ENCODE measurements at regions not wholly inside any gene's neighbourhood (a gene's known extent, or its start where the extent isn't known, plus 50 kb on each side); places are given as distances from the start of the nearest gene placed in this dataset.

DNA sequence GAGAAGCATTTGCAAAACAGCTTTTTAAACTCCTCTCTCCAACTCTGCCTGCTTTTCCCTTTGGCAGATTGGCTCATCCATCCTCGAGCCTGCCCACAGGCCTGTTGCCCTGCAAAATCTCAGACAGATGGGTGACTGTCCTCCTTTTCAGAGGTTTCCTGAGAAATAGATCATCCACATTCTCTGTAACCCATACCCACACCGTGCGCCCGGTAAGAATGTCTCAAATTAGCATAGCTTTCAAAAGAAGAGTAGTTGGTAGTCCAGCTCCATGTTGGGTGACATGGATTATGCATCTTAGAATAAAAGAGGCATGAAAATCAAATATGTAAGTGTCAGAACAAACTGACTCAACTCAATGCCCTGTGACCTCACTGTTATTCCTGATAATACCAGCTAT, 457.9 kb downstream of the TSN start:
- no peak for DNase-seq (ENCODE audit: low read depth)
- Histone ChIP-seq H3K4me3 (ENCODE audit: low read depth, low read length) (no peak overlapping the region), H3K36me3 (ENCODE audit: control insufficient read depth, insufficient read depth, low read length) (no peaks in the 10 kb centered on the region), H3K27me3 (ENCODE audit: control insufficient read depth, insufficient read depth, low read length) (no peaks in the 10 kb centered on the region)
- TF ChIP-seq, protein P1, sequence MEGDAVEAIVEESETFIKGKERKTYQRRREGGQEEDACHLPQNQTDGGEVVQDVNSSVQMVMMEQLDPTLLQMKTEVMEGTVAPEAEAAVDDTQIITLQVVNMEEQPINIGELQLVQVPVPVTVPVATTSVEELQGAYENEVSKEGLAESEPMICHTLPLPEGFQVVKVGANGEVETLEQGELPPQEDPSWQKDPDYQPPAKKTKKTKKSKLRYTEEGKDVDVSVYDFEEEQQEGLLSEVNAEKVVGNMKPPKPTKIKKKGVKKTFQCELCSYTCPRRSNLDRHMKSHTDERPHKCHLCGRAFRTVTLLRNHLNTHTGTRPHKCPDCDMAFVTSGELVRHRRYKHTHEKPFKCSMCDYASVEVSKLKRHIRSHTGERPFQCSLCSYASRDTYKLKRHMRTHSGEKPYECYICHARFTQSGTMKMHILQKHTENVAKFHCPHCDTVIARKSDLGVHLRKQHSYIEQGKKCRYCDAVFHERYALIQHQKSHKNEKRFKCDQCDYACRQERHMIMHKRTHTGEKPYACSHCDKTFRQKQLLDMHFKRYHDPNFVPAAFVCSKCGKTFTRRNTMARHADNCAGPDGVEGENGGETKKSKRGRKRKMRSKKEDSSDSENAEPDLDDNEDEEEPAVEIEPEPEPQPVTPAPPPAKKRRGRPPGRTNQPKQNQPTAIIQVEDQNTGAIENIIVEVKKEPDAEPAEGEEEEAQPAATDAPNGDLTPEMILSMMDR (IDR thresholded peaks at IDR 0.05; ENCODE audit: insufficient read depth, low read length, poor library complexity, severe bottlenecking): no peak

DNA sequence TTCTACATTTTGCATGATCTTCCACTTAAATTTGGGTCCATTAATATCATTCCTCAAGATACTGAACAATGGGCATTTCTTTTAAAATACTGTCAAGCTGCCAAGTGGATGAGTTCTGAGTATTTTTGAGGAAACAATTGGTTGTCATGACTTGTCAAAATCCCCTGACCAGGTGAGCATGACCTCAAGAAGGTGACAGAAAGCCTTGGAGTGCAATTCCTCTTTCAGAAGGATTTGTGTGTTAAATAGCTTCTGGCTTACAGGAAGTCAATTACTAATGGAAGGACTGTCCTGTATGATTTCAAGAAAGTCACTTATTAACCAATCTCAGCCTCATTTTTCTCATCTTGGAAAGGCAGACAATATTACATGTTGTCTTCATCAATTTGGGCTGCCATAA, 460.6 kb downstream of the TSN start:
- H3K36me3 ChIP-seq (ENCODE audit: control insufficient read depth, insufficient read depth, low read length): no peaks in the 10 kb centered on the region
- no peak overlapping the region for H3K4me3 ChIP-seq (ENCODE audit: low read depth, low read length)
- no peak for DNase-seq (ENCODE audit: low read depth)
- no peaks in the 10 kb centered on the region for H3K27me3 ChIP-seq (ENCODE audit: control insufficient read depth, insufficient read depth, low read length)
- TF ChIP-seq, protein P1 (IDR thresholded peaks at IDR 0.05; ENCODE audit: insufficient read depth, low read length, poor library complexity, severe bottlenecking): no peak

GRCh38 chr2:122216901-122217300, 461.4 kb downstream of the TSN start:
- Histone ChIP-seq H3K4me3 (ENCODE audit: low read depth, low read length) (no peak overlapping the region), H3K27me3 (ENCODE audit: control insufficient read depth, insufficient read depth, low read length) (no peaks in the 10 kb centered on the region), H3K36me3 (ENCODE audit: control insufficient read depth, insufficient read depth, low read length) (no peaks in the 10 kb centered on the region)
- TF ChIP-seq, protein P1 (IDR thresholded peaks at IDR 0.05; ENCODE audit: insufficient read depth, low read length, poor library complexity, severe bottlenecking): no peak
- DNase-seq (ENCODE audit: low read depth): no peak

GRCh38 chr2:122218596-122218995, 463.1 kb downstream of the TSN start:
- H3K36me3 ChIP-seq (ENCODE audit: control insufficient read depth, insufficient read depth, low read length): no peaks in the 10 kb centered on the region
- H3K4me3 ChIP-seq (ENCODE audit: low read depth, low read length): no peak overlapping the region
- no peak for DNase-seq (ENCODE audit: low read depth)
- no peaks in the 10 kb centered on the region for H3K27me3 ChIP-seq (ENCODE audit: control insufficient read depth, insufficient read depth, low read length)
- TF ChIP-seq, protein P1 (IDR thresholded peaks at IDR 0.05; ENCODE audit: insufficient read depth, low read length, poor library complexity, severe bottlenecking): no peak

GRCh38 chr2:122219504-122219903, 464.1 kb downstream of the TSN start:
- TF ChIP-seq, protein P1 (IDR thresholded peaks at IDR 0.05; ENCODE audit: insufficient read depth, low read length, poor library complexity, severe bottlenecking): no peak
- Histone ChIP-seq H3K27me3 (ENCODE audit: control insufficient read depth, insufficient read depth, low read length) (no peaks in the 10 kb centered on the region), H3K36me3 (ENCODE audit: control insufficient read depth, insufficient read depth, low read length) (no peaks in the 10 kb centered on the region), H3K4me3 (ENCODE audit: low read depth, low read length) (no peak overlapping the region)
- no peak for DNase-seq (ENCODE audit: low read depth)

GRCh38 chr2:122221665-122222064, 466.2 kb downstream of the TSN start:
- Histone ChIP-seq H3K27me3 (ENCODE audit: control insufficient read depth, insufficient read depth, low read length) (peaks cover 3% of the 10 kb centered on the region), H3K4me3 (ENCODE audit: low read depth, low read length) (no peak overlapping the region), H3K36me3 (ENCODE audit: control insufficient read depth, insufficient read depth, low read length) (no peaks in the 10 kb centered on the region)
- DNase-seq (ENCODE audit: low read depth): no peak
- TF ChIP-seq, protein P1 (IDR thresholded peaks at IDR 0.05; ENCODE audit: insufficient read depth, low read length, poor library complexity, severe bottlenecking): no peak
